Neural cell (in vitro differentiated cells): ENCODE measurements at regions not wholly inside any gene's neighbourhood (a gene's known extent, or its start where the extent isn't known, plus 50 kb on each side); places are given as distances from the start of the nearest gene placed in this dataset.

Experiments used
- EP300 ChIP-seq: fragments of 450-650 bp; conservative IDR thresholded peaks from 2 replicates; pipeline ENCODE4 v1.6.1; 2014; ENCODE audit warnings: antibody characterized with exemption, mild to moderate bottlenecking, moderate library complexity; ENCODE audit not compliant: poor library complexity, severe bottlenecking
- EZH2 ChIP-seq: fragments of 200-600, 300-800 bp; shearing (Covaris generic), sonication (generic); IDR thresholded peaks from 2 replicates; pipeline ENCODE4 v1.6.1; 2014; ENCODE audit warnings: antibody characterized with exemption, low read length, borderline replicate concordance, mild to moderate bottlenecking; ENCODE audit not compliant: insufficient read depth, poor library complexity, severe bottlenecking
- MXI1 ChIP-seq: fragments of 450-650 bp; conservative IDR thresholded peaks from 2 replicates; pipeline ENCODE4 v1.6.1; 2014; ENCODE audit warnings: antibody characterized with exemption, mild to moderate bottlenecking; ENCODE audit not compliant: poor library complexity, severe bottlenecking
- POLR2AphosphoS5 ChIP-seq: IDR thresholded peaks from 2 replicates; pipeline ENCODE4 v1.6.1; 2012
- RAD21 ChIP-seq: fragments of 450-650 bp; conservative IDR thresholded peaks from 2 replicates; pipeline ENCODE4 v1.6.1; 2014; ENCODE audit warnings: antibody characterized with exemption, mild to moderate bottlenecking, moderate library complexity
- SMC3 ChIP-seq: fragments of 450-650 bp; conservative IDR thresholded peaks from 2 replicates; pipeline ENCODE4 v1.6.1; 2014; ENCODE audit warnings: antibody characterized with exemption, mild to moderate bottlenecking, moderate library complexity; ENCODE audit not compliant: poor library complexity
- TAF1 ChIP-seq: IDR thresholded peaks from 2 replicates; pipeline ENCODE4 v1.6.1; 2012; ENCODE audit warnings: low read depth
- TF ChIP-seq, protein P1 (sequence below): fragments of 450-650 bp; IDR thresholded peaks from 2 replicates; pipeline ENCODE4 v1.5.1; 2014; ENCODE audit warnings: antibody characterized with exemption, mild to moderate bottlenecking, moderate library complexity; ENCODE audit not compliant: poor library complexity, severe bottlenecking
- TF ChIP-seq, protein P2 (sequence below): IDR thresholded peaks from 2 replicates; pipeline ENCODE4 v1.6.1; 2012; ENCODE audit warnings: borderline replicate concordance

DNA sequence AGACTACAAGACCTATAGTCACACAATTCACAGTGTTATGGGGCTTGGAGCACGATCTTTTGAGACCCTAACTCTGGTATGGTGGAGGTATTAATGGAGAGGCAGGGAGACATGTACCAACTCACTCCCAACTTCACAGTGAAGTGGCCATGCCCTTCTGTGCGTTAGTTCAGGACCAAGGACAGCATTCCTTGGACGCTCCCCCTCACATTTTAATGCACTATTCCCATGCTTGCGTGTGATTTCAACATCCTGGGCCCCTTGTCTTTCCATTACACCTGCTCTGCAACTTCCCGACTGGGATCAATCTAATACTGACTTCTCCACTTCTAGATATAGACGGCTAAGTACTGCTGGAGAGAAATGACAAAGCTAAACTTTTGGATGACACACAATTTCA lies 72.7 kb downstream of the PLCE1 start:
- TF ChIP-seq EZH2 = no peak
- no peak for TF ChIP-seq POLR2AphosphoS5
- TF ChIP-seq EP300 = no peak
- TF ChIP-seq, protein P1, sequence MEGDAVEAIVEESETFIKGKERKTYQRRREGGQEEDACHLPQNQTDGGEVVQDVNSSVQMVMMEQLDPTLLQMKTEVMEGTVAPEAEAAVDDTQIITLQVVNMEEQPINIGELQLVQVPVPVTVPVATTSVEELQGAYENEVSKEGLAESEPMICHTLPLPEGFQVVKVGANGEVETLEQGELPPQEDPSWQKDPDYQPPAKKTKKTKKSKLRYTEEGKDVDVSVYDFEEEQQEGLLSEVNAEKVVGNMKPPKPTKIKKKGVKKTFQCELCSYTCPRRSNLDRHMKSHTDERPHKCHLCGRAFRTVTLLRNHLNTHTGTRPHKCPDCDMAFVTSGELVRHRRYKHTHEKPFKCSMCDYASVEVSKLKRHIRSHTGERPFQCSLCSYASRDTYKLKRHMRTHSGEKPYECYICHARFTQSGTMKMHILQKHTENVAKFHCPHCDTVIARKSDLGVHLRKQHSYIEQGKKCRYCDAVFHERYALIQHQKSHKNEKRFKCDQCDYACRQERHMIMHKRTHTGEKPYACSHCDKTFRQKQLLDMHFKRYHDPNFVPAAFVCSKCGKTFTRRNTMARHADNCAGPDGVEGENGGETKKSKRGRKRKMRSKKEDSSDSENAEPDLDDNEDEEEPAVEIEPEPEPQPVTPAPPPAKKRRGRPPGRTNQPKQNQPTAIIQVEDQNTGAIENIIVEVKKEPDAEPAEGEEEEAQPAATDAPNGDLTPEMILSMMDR = no peak
- TF ChIP-seq RAD21 = no peak
- TF ChIP-seq, protein P2, sequence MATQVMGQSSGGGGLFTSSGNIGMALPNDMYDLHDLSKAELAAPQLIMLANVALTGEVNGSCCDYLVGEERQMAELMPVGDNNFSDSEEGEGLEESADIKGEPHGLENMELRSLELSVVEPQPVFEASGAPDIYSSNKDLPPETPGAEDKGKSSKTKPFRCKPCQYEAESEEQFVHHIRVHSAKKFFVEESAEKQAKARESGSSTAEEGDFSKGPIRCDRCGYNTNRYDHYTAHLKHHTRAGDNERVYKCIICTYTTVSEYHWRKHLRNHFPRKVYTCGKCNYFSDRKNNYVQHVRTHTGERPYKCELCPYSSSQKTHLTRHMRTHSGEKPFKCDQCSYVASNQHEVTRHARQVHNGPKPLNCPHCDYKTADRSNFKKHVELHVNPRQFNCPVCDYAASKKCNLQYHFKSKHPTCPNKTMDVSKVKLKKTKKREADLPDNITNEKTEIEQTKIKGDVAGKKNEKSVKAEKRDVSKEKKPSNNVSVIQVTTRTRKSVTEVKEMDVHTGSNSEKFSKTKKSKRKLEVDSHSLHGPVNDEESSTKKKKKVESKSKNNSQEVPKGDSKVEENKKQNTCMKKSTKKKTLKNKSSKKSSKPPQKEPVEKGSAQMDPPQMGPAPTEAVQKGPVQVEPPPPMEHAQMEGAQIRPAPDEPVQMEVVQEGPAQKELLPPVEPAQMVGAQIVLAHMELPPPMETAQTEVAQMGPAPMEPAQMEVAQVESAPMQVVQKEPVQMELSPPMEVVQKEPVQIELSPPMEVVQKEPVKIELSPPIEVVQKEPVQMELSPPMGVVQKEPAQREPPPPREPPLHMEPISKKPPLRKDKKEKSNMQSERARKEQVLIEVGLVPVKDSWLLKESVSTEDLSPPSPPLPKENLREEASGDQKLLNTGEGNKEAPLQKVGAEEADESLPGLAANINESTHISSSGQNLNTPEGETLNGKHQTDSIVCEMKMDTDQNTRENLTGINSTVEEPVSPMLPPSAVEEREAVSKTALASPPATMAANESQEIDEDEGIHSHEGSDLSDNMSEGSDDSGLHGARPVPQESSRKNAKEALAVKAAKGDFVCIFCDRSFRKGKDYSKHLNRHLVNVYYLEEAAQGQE = peak; percentile 55
- TF ChIP-seq TAF1 = no peak
- TF ChIP-seq MXI1 = no peak
- TF ChIP-seq SMC3 = no peak
